ENCODE measurements at regions not wholly inside any gene's neighbourhood (a gene's known extent, or its start where the extent isn't known, plus 50 kb on each side); places are given as distances from the start of the nearest gene placed in this dataset.

- TF ChIP-seq EZH2phosphoT487 (IDR thresholded peaks at IDR 0.05; ENCODE audit: low read length) = no peak
- TF ChIP-seq, protein P1, sequence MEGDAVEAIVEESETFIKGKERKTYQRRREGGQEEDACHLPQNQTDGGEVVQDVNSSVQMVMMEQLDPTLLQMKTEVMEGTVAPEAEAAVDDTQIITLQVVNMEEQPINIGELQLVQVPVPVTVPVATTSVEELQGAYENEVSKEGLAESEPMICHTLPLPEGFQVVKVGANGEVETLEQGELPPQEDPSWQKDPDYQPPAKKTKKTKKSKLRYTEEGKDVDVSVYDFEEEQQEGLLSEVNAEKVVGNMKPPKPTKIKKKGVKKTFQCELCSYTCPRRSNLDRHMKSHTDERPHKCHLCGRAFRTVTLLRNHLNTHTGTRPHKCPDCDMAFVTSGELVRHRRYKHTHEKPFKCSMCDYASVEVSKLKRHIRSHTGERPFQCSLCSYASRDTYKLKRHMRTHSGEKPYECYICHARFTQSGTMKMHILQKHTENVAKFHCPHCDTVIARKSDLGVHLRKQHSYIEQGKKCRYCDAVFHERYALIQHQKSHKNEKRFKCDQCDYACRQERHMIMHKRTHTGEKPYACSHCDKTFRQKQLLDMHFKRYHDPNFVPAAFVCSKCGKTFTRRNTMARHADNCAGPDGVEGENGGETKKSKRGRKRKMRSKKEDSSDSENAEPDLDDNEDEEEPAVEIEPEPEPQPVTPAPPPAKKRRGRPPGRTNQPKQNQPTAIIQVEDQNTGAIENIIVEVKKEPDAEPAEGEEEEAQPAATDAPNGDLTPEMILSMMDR (IDR thresholded peaks at IDR 0.05; ENCODE audit: low read length) = no peak
These were observed 264.2 kb downstream of the NFKBIZ start for GRCh38 chr3:102113421-102114041.

Data from MM.1S (cell line).